ENCODE measurements at regions not wholly inside any gene's neighbourhood (a gene's known extent, or its start where the extent isn't known, plus 50 kb on each side); places are given as distances from the start of the nearest gene placed in this dataset.

DNA sequence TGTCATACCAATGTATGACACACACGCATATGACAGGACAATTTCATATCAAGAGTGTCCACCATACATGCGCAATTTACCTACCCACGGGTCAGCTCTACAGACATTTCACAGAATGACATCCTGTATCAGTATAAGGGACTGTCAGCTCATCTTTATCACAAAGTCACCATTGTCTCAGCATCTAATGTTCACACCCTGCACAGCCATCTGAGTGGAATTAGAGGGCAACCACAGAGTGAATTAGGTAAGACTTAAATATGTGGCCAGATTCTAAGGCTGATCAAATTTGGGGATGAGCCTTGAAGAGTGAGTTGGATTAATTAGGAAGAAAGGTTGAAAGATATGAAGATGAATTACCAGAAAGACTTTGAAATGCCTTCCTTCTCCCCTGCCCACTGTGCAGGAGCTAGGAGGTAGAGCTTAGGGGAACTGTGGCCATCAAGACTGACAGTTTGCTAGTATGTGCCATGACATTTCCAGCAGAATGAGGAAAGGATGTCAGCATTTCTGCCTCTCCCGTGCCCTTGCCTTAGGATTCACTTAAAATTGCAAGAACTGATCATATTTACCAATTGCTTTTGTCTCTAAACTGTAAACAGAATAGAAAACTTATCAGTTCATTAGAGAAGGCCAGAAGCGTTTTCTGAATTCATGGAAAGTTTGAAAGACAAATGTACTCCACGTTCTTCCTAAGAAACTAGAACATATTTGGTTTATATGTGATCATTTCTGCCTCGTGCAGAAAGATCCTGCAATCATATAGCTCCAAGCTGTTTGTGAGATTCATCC lies 121.1 kb downstream of the DDX1 start:
- H3K9me3 ChIP-seq (ENCODE audit: control insufficient read depth, insufficient read depth, low read depth, low read length), result no peaks in the 10 kb centered on the region

DNA sequence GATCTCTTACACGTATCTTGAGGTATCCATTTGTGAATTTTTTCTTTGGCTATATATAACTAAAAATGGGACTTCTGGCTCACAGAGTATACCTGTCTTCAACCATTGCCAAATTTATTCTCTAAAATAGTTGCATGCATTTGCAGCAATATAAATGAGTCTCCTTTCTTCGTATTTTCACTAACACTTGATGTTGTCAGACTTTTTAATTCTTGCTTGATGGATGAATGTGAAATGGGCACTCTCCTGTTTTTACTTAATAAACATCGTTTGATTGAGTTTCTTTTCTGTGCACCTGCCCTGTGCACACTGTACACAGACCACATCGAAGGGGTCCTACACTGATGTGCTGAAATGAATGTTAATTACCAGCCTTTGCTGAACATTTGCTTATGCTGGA lies 121.8 kb downstream of the DDX1 start:
- no peak for DNase-seq (ENCODE audit: low read depth in 2 of 2)
- Histone ChIP-seq H3K27me3 (ENCODE audit: control insufficient read depth, insufficient read depth, low read length) (no peaks in the 10 kb centered on the region), H2AFZ (ENCODE audit: low read length) (no peak overlapping the region), H3K4me1 (ENCODE audit: control insufficient read depth, extremely low read depth, insufficient read depth, low read length) (no peaks in the 10 kb centered on the region), H3K4me3 (replicated peaks in 1 of 4; ENCODE audit: control extremely low read depth in 1 of 4, insufficient read depth in 1 of 4, low read depth in 3 of 4, low read length in 4 of 4) (no peak overlapping the region), H3K9me3 (ENCODE audit: control insufficient read depth, insufficient read depth, low read depth, low read length) (no peaks in the 10 kb centered on the region), H3K36me3 (ENCODE audit: control insufficient read depth, insufficient read depth, low read length) (no peaks in the 10 kb centered on the region), H4K20me1 (ENCODE audit: control insufficient read depth, extremely low read depth, insufficient read depth, low read length) (no peaks in the 10 kb centered on the region), H3K27ac (ENCODE audit: insufficient read depth, low read length) (no peak overlapping the region), H3K9ac (ENCODE audit: insufficient read depth, low read length) (no peak overlapping the region), H3K79me2 (ENCODE audit: control insufficient read depth, insufficient read depth, low read length) (no peaks in the 10 kb centered on the region), H3K4me2 (ENCODE audit: extremely low read depth, insufficient read depth, low read length) (no peak overlapping the region)
- TF ChIP-seq, protein P1, sequence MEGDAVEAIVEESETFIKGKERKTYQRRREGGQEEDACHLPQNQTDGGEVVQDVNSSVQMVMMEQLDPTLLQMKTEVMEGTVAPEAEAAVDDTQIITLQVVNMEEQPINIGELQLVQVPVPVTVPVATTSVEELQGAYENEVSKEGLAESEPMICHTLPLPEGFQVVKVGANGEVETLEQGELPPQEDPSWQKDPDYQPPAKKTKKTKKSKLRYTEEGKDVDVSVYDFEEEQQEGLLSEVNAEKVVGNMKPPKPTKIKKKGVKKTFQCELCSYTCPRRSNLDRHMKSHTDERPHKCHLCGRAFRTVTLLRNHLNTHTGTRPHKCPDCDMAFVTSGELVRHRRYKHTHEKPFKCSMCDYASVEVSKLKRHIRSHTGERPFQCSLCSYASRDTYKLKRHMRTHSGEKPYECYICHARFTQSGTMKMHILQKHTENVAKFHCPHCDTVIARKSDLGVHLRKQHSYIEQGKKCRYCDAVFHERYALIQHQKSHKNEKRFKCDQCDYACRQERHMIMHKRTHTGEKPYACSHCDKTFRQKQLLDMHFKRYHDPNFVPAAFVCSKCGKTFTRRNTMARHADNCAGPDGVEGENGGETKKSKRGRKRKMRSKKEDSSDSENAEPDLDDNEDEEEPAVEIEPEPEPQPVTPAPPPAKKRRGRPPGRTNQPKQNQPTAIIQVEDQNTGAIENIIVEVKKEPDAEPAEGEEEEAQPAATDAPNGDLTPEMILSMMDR (conservative IDR thresholded peaks at IDR 0.05 in 1 of 2, IDR thresholded peaks at IDR 0.05 in 1 of 2; ENCODE audit: low read depth in 1 of 2, low read length in 2 of 2), result no peak
- no peak for TF ChIP-seq EZH2 (IDR thresholded peaks at IDR 0.05; ENCODE audit: low read length, missing control alignments)

More for the DNA sequence above, 121.1 kb downstream of the DDX1 start:
- no peaks in the 10 kb centered on the region for H3K4me1 ChIP-seq (ENCODE audit: control insufficient read depth, extremely low read depth, insufficient read depth, low read length)
- H3K9ac ChIP-seq (ENCODE audit: insufficient read depth, low read length), result no peak overlapping the region
- no peak overlapping the region for H3K4me3 ChIP-seq (replicated peaks in 1 of 4; ENCODE audit: control extremely low read depth in 1 of 4, insufficient read depth in 1 of 4, low read depth in 3 of 4, low read length in 4 of 4)
- no peak overlapping the region for H2AFZ ChIP-seq (ENCODE audit: low read length)
- H3K4me2 ChIP-seq (ENCODE audit: extremely low read depth, insufficient read depth, low read length), result no peak overlapping the region
- H3K79me2 ChIP-seq (ENCODE audit: control insufficient read depth, insufficient read depth, low read length), result no peaks in the 10 kb centered on the region
- no peak for DNase-seq (ENCODE audit: low read depth in 2 of 2)
- TF ChIP-seq, protein P1 (conservative IDR thresholded peaks at IDR 0.05 in 1 of 2, IDR thresholded peaks at IDR 0.05 in 1 of 2; ENCODE audit: low read depth in 1 of 2, low read length in 2 of 2), result no peak
- TF ChIP-seq EZH2 (IDR thresholded peaks at IDR 0.05; ENCODE audit: low read length, missing control alignments), result no peak
- H4K20me1 ChIP-seq (ENCODE audit: control insufficient read depth, extremely low read depth, insufficient read depth, low read length), result no peaks in the 10 kb centered on the region
- H3K36me3 ChIP-seq (ENCODE audit: control insufficient read depth, insufficient read depth, low read length), result no peaks in the 10 kb centered on the region
- H3K27me3 ChIP-seq (ENCODE audit: control insufficient read depth, insufficient read depth, low read length), result no peaks in the 10 kb centered on the region
- H3K27ac ChIP-seq (ENCODE audit: insufficient read depth, low read length), result no peak overlapping the region

DNA sequence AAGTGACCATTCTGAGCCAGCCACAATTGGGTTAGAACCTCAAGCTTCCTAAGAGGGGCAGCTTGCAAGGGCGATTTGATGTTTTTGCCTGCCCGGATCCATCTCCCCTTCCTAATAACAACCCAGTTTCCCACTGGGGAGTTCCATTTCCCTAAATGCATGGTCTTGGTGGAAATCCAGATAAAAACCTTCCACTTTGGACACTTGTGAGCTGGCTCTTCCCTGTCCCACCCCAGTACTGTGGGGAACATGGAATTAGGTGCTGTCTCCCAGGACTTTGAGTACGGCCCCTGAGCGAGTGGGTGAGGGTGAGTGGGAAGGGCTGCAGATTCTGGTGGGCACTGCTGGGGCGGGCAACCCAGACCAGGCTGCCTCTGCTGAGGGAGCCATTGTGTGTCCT lies 122.3 kb downstream of the DDX1 start:
- Histone ChIP-seq H3K4me1 (ENCODE audit: control insufficient read depth, extremely low read depth, insufficient read depth, low read length) (no peaks in the 10 kb centered on the region), H3K4me2 (ENCODE audit: extremely low read depth, insufficient read depth, low read length) (no peak overlapping the region), H4K20me1 (ENCODE audit: control insufficient read depth, extremely low read depth, insufficient read depth, low read length) (no peaks in the 10 kb centered on the region), H3K36me3 (ENCODE audit: control insufficient read depth, insufficient read depth, low read length) (no peaks in the 10 kb centered on the region), H2AFZ (ENCODE audit: low read length) (no peak overlapping the region), H3K79me2 (ENCODE audit: control insufficient read depth, insufficient read depth, low read length) (no peaks in the 10 kb centered on the region), H3K9ac (ENCODE audit: insufficient read depth, low read length) (no peak overlapping the region), H3K27me3 (ENCODE audit: control insufficient read depth, insufficient read depth, low read length) (no peaks in the 10 kb centered on the region), H3K4me3 (replicated peaks in 1 of 4; ENCODE audit: control extremely low read depth in 1 of 4, insufficient read depth in 1 of 4, low read depth in 3 of 4, low read length in 4 of 4) (no peak overlapping the region), H3K27ac (ENCODE audit: insufficient read depth, low read length) (no peak overlapping the region), H3K9me3 (ENCODE audit: control insufficient read depth, insufficient read depth, low read depth, low read length) (no peaks in the 10 kb centered on the region)
- no peak for DNase-seq (ENCODE audit: low read depth in 2 of 2)
- no peak for TF ChIP-seq EZH2 (IDR thresholded peaks at IDR 0.05; ENCODE audit: low read length, missing control alignments)
- TF ChIP-seq, protein P1 (conservative IDR thresholded peaks at IDR 0.05 in 1 of 2, IDR thresholded peaks at IDR 0.05 in 1 of 2; ENCODE audit: low read depth in 1 of 2, low read length in 2 of 2), result no peak
